ENCODE measurements at regions not wholly inside any gene's neighbourhood (a gene's known extent, or its start where the extent isn't known, plus 50 kb on each side); places are given as distances from the start of the nearest gene placed in this dataset.

- Histone ChIP-seq H3K9me3 (ENCODE audit: control insufficient read depth in 1 of 2, insufficient read depth in 1 of 2, low read length in 2 of 2) (peaks cover 0 to 4% of the 10 kb centered on the region in 2 experiments), H3K4me3 (ENCODE audit: low read length) (no peak overlapping the region), H3K27me3 (ENCODE audit: control insufficient read depth in 1 of 2, insufficient read depth in 2 of 2, low read length in 2 of 2) (no peaks in the 10 kb centered on the region), H3K27ac (ENCODE audit: low read depth in 1 of 2, low read length in 2 of 2) (no peak overlapping the region), H3K36me3 (ENCODE audit: insufficient read depth, low read length) (no peaks in the 10 kb centered on the region), H3K4me1 (ENCODE audit: insufficient read depth, low read length) (no peaks in the 10 kb centered on the region)
- Mint-ChIP-seq H3K4me1 (ENCODE audit: low read depth) (no peaks in the 10 kb centered on the region), H3K27ac (no peak overlapping the region), H3K27me3 (no peaks in the 10 kb centered on the region), H3K4me3 (no peak overlapping the region), H3K36me3 (ENCODE audit: low read depth) (no peaks in the 10 kb centered on the region), H3K9me3 (no peaks in the 10 kb centered on the region)
- intact Hi-C loops (cut with DNase I, micrococcal nuclease): no loop called here
- DNase-seq (no peak), ATAC-seq (ENCODE audit: poor library complexity) (no peak)
- ChIA-PET POLR2A (no interaction called here), CTCF (no interaction called here)
- no peak for TF ChIP-seq CTCF (IDR thresholded peaks at IDR 0.05)
These were observed 741.2 kb upstream of the FAM98A start for GRCh38 chr2:34340307-34340706.

GRCh38 chr2:34337735-34338134 is 738.6 kb upstream of the FAM98A start:
- Histone ChIP-seq H3K36me3 (ENCODE audit: insufficient read depth, low read length) (no peaks in the 10 kb centered on the region), H3K9me3 (ENCODE audit: control insufficient read depth in 1 of 2, insufficient read depth in 1 of 2, low read length in 2 of 2) (peaks cover 0 to 4% of the 10 kb centered on the region in 2 experiments), H3K27me3 (ENCODE audit: control insufficient read depth in 1 of 2, insufficient read depth in 2 of 2, low read length in 2 of 2) (no peaks in the 10 kb centered on the region), H3K4me1 (ENCODE audit: insufficient read depth, low read length) (no peaks in the 10 kb centered on the region), H3K27ac (ENCODE audit: low read depth in 1 of 2, low read length in 2 of 2) (no peak overlapping the region), H3K4me3 (ENCODE audit: low read length) (no peak overlapping the region)
- ChIA-PET CTCF (no interaction called here), POLR2A (no interaction called here)
- ATAC-seq (ENCODE audit: poor library complexity) (no peak), DNase-seq (no peak)
- intact Hi-C loops (cut with DNase I, micrococcal nuclease): no loop called here
- Mint-ChIP-seq H3K27ac (no peak overlapping the region), H3K4me3 (no peak overlapping the region), H3K36me3 (ENCODE audit: low read depth) (no peaks in the 10 kb centered on the region), H3K9me3 (no peaks in the 10 kb centered on the region), H3K4me1 (ENCODE audit: low read depth) (no peaks in the 10 kb centered on the region), H3K27me3 (no peaks in the 10 kb centered on the region)
- TF ChIP-seq CTCF (IDR thresholded peaks at IDR 0.05): no peak

GRCh38 chr2:34332813-34333212 is 733.7 kb upstream of the FAM98A start:
- Histone ChIP-seq H3K4me3 (ENCODE audit: low read length) (no peak overlapping the region), H3K27ac (ENCODE audit: low read depth in 1 of 2, low read length in 2 of 2) (no peak overlapping the region), H3K9me3 (ENCODE audit: control insufficient read depth in 1 of 2, insufficient read depth in 1 of 2, low read length in 2 of 2) (peaks cover 0 to 6% of the 10 kb centered on the region in 2 experiments), H3K27me3 (ENCODE audit: control insufficient read depth in 1 of 2, insufficient read depth in 2 of 2, low read length in 2 of 2) (no peaks in the 10 kb centered on the region), H3K36me3 (ENCODE audit: insufficient read depth, low read length) (no peaks in the 10 kb centered on the region), H3K4me1 (ENCODE audit: insufficient read depth, low read length) (no peaks in the 10 kb centered on the region)
- no peaks in the 10 kb centered on the region for H3K36me3 Mint-ChIP-seq (ENCODE audit: low read depth)
- CTCF ChIA-PET: no interaction called here
- peaks cover 2% of the 10 kb centered on the region for H3K9me3 Mint-ChIP-seq
- no peak overlapping the region for H3K4me3 Mint-ChIP-seq
- POLR2A ChIA-PET: no interaction called here
- TF ChIP-seq CTCF (IDR thresholded peaks at IDR 0.05): no peak
- H3K27me3 Mint-ChIP-seq: no peaks in the 10 kb centered on the region
- DNase-seq: no peak
- no peaks in the 10 kb centered on the region for H3K4me1 Mint-ChIP-seq (ENCODE audit: low read depth)
- intact Hi-C loops (cut with DNase I, micrococcal nuclease): no loop called here
- H3K27ac Mint-ChIP-seq: no peak overlapping the region
- ATAC-seq (ENCODE audit: poor library complexity): no peak

All from CD4-positive, alpha-beta T cell (primary cell).